Suprapubic skin (tissue), 4 donors: ENCODE measurements at regions not wholly inside any gene's neighbourhood (a gene's known extent, or its start where the extent isn't known, plus 50 kb on each side); places are given as distances from the start of the nearest gene placed in this dataset.

Source experiments
- DNase-seq, 2 donors: peaks; one replicate each; pipeline ENCODE4 v3.0.0-alpha.2; 2019; ENCODE audit warnings: low spot score in 2 of 2
- H3K27ac ChIP-seq: fragments of 200-600 bp; sonication (generic); one replicate; pipeline ENCODE4 v1.5.1; 2019
- H3K27me3 ChIP-seq: fragments of 200-600 bp; sonication (generic); one replicate; pipeline ENCODE4 v1.5.1; 2019
- H3K36me3 ChIP-seq: fragments of 200-600 bp; sonication (generic); one replicate; pipeline ENCODE4 v1.5.1; 2019
- H3K4me1 ChIP-seq: fragments of 200-600 bp; sonication (generic); one replicate; pipeline ENCODE4 v1.5.1; 2019
- H3K4me3 ChIP-seq: fragments of 200-600 bp; sonication (generic); one replicate; pipeline ENCODE4 v1.5.1; 2019; ENCODE audit warnings: mild to moderate bottlenecking
- H3K9me3 ChIP-seq: fragments of 200-600 bp; sonication (generic); one replicate; pipeline ENCODE4 v1.5.1; 2019
- EP300 ChIP-seq: sonication (generic); formaldehyde crosslinking; IDR thresholded peaks from one replicate; pipeline ENCODE4 v1.6.1; 2017; ENCODE audit warnings: antibody characterized with exemption
- POLR2A ChIP-seq, 2 donors: fragments of 450-650 bp; IDR thresholded peaks; one replicate each; pipeline ENCODE4 v1.6.1; 2017; ENCODE audit warnings: antibody characterized with exemption in 2 of 2, mild to moderate bottlenecking in 2 of 2, moderate library complexity in 2 of 2
- POLR2AphosphoS5 ChIP-seq, 3 donors: sonication (generic); formaldehyde crosslinking; IDR thresholded peaks; one replicate each; pipeline ENCODE4 v1.6.1; 2017; ENCODE audit warnings: antibody characterized with exemption in 3 of 3
- WGBS: methylation state at CpG from one replicate; pipeline ENCODE4 v1.1.5; 2018; 5-methylcytosine and 5-hydroxymethylcytosine counted together
- TF ChIP-seq, protein P1 (sequence below), 2 donors: fragments of 200-600 bp in 1 of 2; fragments of 450-650 bp in 1 of 2; sonication (generic) in 1 of 2; IDR thresholded peaks; one replicate each; pipeline ENCODE4 v1.5.1; 2016 to 2019; ENCODE audit warnings: antibody characterized with exemption in 2 of 2, mild to moderate bottlenecking in 1 of 2, moderate library complexity in 1 of 2

DNA sequence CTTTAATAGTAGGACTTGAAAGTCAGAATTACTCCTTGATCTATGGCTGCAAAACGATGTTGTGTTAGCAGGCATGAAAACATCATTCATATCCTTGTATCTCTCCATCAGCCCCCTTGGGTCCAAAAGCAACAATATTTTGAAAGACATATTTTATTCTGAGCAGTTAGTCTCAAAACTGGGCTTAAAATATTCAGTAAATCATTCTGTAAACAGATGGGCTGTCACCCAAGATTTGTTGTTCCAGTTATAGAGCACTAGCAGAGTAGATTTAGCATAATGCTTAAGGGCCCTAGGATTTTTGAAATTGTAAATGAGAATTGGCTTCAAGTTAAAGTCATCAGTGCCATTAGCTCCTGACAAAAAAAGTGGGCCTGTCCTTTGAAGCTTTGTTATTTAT, 1565.6 kb downstream of the STIM2 start:
- Histone ChIP-seq H3K27me3 (no peaks in the 10 kb centered on the region), H3K4me3 (no peak overlapping the region), H3K4me1 (no peaks in the 10 kb centered on the region), H3K27ac (no peak overlapping the region), H3K36me3 (no peaks in the 10 kb centered on the region), H3K9me3 (no peaks in the 10 kb centered on the region)
- TF ChIP-seq, protein P1, sequence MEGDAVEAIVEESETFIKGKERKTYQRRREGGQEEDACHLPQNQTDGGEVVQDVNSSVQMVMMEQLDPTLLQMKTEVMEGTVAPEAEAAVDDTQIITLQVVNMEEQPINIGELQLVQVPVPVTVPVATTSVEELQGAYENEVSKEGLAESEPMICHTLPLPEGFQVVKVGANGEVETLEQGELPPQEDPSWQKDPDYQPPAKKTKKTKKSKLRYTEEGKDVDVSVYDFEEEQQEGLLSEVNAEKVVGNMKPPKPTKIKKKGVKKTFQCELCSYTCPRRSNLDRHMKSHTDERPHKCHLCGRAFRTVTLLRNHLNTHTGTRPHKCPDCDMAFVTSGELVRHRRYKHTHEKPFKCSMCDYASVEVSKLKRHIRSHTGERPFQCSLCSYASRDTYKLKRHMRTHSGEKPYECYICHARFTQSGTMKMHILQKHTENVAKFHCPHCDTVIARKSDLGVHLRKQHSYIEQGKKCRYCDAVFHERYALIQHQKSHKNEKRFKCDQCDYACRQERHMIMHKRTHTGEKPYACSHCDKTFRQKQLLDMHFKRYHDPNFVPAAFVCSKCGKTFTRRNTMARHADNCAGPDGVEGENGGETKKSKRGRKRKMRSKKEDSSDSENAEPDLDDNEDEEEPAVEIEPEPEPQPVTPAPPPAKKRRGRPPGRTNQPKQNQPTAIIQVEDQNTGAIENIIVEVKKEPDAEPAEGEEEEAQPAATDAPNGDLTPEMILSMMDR (IDR thresholded peaks at IDR 0.05), result no peak
- TF ChIP-seq EP300, result no peak
- TF ChIP-seq POLR2A (IDR thresholded peaks at IDR 0.05), result no peak
- TF ChIP-seq POLR2AphosphoS5 (IDR thresholded peaks at IDR 0.05), result no peak
- WGBS, result 28% methylated on average over 1 of the region's 1 CpG
- DNase-seq, result no peak

DNA sequence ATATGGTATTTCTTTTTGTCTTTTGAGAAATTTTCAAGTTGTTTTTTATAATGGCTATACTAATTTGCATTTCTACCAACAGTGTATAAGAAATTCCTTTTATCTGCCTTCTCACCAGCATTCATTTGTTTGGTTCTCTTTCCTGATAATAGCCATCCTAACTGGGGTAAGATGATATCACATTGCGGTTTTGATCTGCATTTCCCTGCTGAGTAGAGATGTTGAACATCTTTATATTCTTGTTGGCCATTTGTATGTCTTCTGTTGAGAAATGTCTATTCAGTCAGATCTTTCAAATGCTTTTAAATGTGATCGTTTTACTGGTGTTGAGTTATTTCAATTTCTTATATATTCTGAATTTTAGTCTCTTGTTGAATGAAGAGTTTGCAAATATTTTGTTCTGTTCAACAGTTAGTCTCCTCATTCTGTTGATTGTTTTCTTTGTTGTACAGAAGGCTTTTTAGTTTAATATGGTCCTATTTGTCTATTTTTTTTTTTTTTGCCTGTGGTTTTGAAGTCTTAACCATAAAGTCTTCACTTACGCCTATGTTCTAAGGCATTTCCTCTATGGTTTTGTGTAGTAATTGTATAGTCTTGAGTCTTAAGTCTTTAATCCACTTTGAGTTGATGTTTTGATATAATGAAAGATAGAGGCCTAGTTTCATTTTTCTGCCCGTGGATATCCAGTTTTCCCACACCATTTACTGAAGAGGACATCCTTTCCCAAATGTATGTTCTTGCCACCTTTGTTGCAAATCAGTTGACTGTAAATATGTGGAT, 1566.9 kb downstream of the STIM2 start:
- H3K4me3 ChIP-seq, result no peak overlapping the region
- TF ChIP-seq POLR2AphosphoS5 (IDR thresholded peaks at IDR 0.05) (no peak), POLR2A (IDR thresholded peaks at IDR 0.05) (no peak), EP300 (no peak)
- TF ChIP-seq, protein P1 (IDR thresholded peaks at IDR 0.05), result no peak
- H3K27ac ChIP-seq, result no peak overlapping the region
- WGBS, result 87% methylated on average over 4 of the region's 4 CpGs
- H3K36me3 ChIP-seq, result no peaks in the 10 kb centered on the region
- H3K9me3 ChIP-seq, result no peaks in the 10 kb centered on the region
- H3K4me1 ChIP-seq, result no peaks in the 10 kb centered on the region
- H3K27me3 ChIP-seq, result no peaks in the 10 kb centered on the region
- DNase-seq, result no peak

DNA sequence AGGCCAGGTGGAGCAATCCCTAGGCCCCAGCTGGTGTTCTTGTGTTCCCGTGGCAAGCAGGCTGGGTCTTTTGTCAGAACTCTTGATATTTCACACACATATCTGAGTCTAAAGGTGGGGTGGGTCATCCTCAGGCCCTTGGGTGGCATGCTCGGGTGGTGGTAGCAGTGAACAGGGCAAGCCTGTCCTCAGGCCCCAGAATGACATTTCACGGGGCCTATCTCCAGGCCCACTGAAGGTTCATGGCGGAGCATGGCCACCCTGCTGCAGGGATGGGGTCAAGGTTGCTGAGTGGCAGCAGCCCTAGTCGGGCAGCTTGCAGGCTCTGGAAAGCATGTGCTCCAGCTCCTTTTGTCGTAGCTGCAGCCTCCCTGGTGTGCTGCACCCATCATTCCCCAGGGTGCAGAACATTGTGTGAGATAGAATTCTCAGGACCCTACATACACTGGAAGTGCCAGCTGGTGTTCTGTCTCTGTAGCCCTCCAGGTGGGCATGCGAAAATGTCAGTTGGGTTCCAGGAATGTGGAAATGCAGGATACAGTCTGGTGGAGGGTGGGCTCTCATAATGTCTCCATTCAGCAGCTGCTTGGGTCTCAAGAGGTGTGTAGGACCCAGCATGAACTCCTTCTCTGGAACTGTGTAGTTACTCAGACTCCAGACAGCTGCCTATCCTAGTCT, 1571.8 kb downstream of the STIM2 start:
- DNase-seq, result no peak
- Histone ChIP-seq H3K27me3 (no peaks in the 10 kb centered on the region), H3K4me1 (no peaks in the 10 kb centered on the region), H3K4me3 (no peak overlapping the region), H3K36me3 (no peaks in the 10 kb centered on the region), H3K27ac (no peak overlapping the region), H3K9me3 (no peaks in the 10 kb centered on the region)
- TF ChIP-seq, protein P1 (IDR thresholded peaks at IDR 0.05), result no peak
- no peak for TF ChIP-seq POLR2A (IDR thresholded peaks at IDR 0.05)
- no peak for TF ChIP-seq POLR2AphosphoS5 (IDR thresholded peaks at IDR 0.05)
- TF ChIP-seq EP300, result no peak
- 92% methylated on average over 2 of the region's 7 CpGs for WGBS

DNA sequence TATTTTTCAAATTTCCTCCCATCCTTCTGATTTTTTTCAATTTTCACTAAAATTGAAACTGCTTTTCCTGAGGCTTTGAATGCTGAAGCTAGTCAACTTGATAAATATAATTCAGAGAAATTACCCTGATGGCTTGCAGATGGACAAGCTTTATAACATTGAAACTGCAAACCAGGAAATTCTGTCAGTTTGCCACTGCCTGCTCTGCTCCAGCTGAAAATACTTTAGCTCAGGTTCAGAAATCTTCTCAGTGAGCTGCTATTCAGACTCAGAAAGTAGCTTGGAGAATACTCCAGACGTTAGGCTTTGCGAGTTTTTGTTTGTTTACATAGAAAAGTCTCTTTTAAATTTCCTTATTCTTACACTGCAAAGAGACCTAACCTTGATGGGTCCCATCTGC, 1574.7 kb downstream of the STIM2 start:
- Histone ChIP-seq H3K27me3 (no peaks in the 10 kb centered on the region), H3K4me1 (no peaks in the 10 kb centered on the region), H3K4me3 (no peak overlapping the region), H3K27ac (no peak overlapping the region), H3K36me3 (no peaks in the 10 kb centered on the region), H3K9me3 (no peaks in the 10 kb centered on the region)
- TF ChIP-seq POLR2A (IDR thresholded peaks at IDR 0.05), result no peak
- TF ChIP-seq EP300, result no peak
- no peak for TF ChIP-seq POLR2AphosphoS5 (IDR thresholded peaks at IDR 0.05)
- TF ChIP-seq, protein P1 (IDR thresholded peaks at IDR 0.05), result no peak
- WGBS, result 37% methylated on average over 2 of the region's 2 CpGs
- no peak for DNase-seq

DNA sequence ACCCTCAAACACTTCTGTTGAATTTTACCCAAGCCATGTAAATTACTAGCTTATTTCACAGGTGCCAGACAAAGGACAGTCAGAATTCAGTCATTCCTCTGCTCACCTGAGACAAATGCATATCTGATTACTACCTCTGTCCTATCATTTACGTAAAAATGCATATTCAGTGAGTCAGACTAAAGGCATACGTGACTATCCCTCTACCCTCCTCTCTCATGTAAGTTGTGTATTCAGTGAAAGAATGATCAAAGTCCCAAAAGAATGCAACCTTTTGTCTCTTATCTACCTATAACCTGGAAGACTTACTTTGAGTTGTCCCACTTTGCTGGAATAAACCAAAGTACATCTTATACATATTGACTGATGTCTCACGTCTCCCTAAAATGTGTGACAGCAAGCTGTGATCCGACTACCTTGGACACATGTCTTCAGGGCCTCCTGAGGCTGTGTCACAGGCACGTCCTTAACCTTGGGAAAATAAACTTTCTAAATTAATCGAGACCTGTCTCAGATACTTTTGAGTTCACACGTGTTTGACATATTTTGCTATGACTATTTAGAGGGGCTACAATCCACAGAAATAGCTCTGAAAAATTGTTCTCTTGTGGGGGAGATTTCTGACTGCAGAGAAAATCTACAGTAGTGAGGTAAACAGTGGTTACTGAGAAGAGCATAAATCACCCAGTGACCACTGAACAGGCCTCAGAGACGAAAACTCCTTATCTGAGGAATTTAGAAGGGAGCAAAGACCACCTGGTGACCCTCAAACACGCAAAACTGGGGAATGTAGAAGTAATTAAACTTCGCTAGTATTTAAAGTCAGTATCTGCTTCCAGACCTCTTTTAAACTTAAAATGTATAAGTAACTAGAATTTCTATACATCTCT, 1575.8 kb downstream of the STIM2 start:
- no peaks in the 10 kb centered on the region for H3K9me3 ChIP-seq
- H3K4me3 ChIP-seq, result no peak overlapping the region
- 78% methylated on average over 10 of the region's 10 CpGs for WGBS
- H3K27ac ChIP-seq, result no peak overlapping the region
- TF ChIP-seq POLR2AphosphoS5 (IDR thresholded peaks at IDR 0.05) (no peak), POLR2A (IDR thresholded peaks at IDR 0.05) (no peak), EP300 (no peak)
- TF ChIP-seq, protein P1 (IDR thresholded peaks at IDR 0.05), result no peak
- no peaks in the 10 kb centered on the region for H3K4me1 ChIP-seq
- no peaks in the 10 kb centered on the region for H3K36me3 ChIP-seq
- no peaks in the 10 kb centered on the region for H3K27me3 ChIP-seq
- DNase-seq, result no peak
